ENCODE measurements at regions not wholly inside any gene's neighbourhood (a gene's known extent, or its start where the extent isn't known, plus 50 kb on each side); places are given as distances from the start of the nearest gene placed in this dataset.
"Not testable (repeated sequence)": the region's sequence is repeated elsewhere in the genome, so short reads cannot be mapped to it uniquely, and the experiment has no call there.

DNA sequence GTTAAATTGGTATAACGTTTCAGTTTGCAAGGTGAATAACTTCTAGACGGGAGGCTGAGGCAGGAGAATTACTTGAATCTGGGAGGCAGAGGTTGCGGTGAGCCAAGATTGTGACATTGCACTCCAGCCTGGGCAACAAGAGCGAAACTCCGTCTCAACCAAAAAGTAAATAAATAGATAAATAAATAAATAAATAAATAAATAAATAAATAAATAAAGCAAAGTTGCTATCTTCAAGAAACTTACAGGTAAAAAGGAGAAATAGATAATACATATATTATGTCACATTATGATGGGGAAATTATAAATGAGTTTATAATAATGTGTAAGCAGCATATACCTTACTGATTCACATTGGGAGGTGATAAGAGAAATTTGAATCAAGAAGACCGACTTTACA lies 1966.0 kb downstream of the PCDH7 start:
- DNase-seq (ENCODE audit: low read depth in 2 of 2): no peak

DNA sequence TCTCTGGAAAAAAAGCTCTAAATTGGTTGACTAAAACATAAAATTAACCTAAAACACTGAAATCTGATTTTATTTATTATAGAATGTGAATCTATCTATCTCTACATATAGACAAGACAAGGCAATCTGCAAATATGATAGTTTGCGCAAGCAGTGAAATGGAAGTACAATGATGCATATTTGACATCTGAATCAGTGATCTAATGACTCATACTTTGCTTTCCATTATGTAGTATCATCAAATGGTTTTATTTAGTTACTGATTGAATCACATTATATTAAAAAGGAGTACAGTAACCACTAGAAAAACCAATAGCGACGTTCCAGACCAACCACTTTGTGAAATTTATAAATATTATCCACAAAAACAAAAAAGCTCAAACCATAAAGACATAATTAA lies 1969.3 kb downstream of the PCDH7 start:
- no peak for DNase-seq (ENCODE audit: low read depth in 2 of 2)

- DNase-seq (ENCODE audit: low read depth in 2 of 2): no peak
These were observed 1977.2 kb downstream of the PCDH7 start for GRCh38 chr4:32697281-32697814.

DNA sequence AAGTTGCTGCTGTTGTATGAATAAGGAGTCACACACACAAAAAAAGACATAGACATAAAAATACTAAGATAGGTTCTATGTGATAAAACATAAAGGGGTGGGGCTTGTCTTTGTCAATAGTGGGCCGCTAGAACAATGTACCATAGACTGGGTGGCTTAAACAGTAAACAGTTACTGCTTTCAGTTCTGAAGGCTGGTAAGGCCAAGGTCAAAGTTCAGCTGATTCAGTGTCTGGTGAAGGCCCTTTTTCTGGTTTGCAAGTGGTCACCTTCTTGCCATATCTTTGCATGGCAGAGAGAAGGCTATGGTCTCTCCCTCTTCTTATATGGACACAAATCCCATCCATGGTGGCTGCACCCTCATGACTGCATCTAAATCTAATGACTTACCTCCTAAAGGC lies 1980.7 kb downstream of the PCDH7 start:
- no peak for DNase-seq (ENCODE audit: low read depth in 2 of 2)

DNA sequence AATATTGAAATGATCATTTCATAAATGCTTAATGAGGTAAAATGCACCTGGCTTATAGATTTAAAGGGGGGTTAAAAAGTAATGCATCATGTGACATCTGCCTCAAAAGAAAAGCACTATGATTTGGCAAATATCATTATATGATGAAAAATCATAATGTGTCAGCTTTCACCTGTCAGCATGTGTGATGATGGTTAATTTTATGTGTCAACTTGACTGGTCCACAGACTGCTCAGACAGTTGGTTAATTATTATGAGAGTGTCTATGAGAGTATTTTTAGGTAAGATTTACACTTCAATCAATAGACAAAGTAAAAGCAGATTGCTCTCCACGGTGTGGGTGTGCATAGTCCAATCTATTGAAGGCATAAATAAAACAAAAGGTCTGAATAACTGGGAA lies 1986.7 kb downstream of the PCDH7 start:
- no peak for DNase-seq (ENCODE audit: low read depth in 2 of 2)

GRCh38 chr4:32716090-32716620 lies 1996.0 kb downstream of the PCDH7 start:
- not testable (repeated sequence) for DNase-seq (ENCODE audit: low read depth in 2 of 2)

DNA sequence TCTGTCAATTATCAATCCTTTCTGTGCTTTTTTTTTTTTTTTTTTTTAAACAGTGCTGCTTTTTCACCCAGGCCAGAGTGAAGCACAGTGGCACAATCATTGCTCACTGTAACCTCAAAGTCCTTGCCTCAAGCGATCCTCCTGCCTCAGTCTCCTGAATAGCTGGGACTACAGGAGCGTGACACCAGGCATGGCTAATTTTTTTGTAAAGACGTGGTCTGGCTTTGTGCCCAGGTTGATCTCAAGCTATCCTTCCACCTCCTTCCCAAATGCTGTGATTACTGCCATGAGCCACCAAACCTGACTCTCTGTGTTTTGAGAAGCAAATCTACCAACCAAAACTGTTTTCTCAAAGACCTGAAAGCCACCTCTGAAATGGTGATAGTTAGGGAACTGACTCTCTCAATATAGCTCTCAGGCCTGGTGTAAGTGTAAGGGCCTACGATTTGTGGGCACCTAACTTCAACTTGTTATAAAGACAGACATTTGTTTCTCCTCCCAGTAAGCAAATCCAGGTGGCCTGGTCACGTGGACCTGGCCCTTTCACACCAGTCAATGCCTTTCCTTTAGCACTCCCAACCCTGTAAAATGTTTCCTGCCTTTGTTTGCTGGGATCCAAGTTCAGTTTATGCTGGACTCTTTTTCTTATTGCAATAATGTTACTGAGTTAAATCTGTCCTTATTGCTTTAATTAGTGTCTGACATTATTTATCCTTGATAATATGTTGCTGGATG lies 2015.9 kb downstream of the PCDH7 start:
- no peak for DNase-seq (ENCODE audit: low read depth in 2 of 2)

GRCh38 chr4:32744211-32744610 lies 2024.0 kb downstream of the PCDH7 start:
- DNase-seq (ENCODE audit: low read depth in 2 of 2): no peak

- no peak for DNase-seq (ENCODE audit: low read depth in 2 of 2)
These were observed 2025.2 kb downstream of the PCDH7 start for GRCh38 chr4:32745351-32745750.

DNA sequence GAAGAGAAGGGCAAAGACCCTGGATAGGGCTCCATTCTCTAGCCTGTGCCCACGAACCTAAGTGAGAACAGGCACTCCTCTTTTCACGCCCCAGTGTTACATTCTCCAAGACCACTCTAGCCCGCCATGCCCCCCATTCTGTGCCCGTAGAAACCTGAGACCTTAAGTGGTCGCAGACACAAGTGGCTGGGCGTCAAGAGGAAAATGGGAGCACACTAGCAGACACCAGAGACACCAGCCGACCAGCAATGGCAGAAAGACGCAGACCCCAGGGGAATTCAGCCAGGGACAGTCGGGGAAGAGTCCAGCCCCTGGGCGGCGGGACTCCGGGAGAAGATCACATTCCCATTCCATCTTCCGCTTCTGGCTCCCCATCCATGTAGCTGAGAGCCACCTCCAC lies 2027.9 kb downstream of the PCDH7 start:
- DNase-seq (ENCODE audit: low read depth in 2 of 2): no peak

- no peak for DNase-seq (ENCODE audit: low read depth in 2 of 2)
These were observed 2028.3 kb downstream of the PCDH7 start for GRCh38 chr4:32748498-32748897.

- no peak for DNase-seq (ENCODE audit: low read depth in 2 of 2)
These were observed 2032.8 kb downstream of the PCDH7 start for GRCh38 chr4:32752962-32753361.

DNA sequence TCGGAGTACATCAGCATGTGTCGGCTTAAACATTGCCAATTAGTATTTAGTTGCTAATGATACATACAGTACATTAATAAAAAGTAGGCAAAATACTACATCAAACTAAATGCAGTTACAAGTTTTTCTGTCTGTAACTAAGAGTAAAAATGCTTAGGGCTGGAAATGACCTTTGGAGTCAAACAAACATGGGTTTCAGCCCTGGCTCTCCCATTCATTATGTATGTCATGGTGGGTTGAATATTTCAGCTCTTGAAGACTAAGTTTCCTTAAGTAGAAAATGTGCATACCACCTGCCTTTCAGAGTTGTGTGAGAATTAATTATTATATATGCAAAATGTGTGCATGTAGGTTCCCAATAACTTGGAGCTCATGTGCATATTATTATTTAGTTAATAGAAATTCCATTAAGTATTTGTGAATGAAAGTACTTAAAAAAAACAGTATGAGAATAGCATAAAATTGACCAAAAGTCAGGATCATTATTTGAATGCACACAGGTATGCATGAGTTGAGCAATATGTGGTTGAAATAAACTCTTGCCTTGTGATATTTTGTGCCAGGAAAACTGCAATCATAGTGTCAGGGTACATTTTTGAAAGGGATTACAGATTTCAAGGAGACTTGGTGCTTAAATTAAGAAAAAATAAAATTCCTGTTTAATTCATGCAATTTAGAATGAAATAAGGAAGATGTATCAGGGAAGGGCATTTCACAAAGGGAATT lies 2048.7 kb downstream of the PCDH7 start:
- DNase-seq (ENCODE audit: low read depth in 2 of 2): no peak

DNA sequence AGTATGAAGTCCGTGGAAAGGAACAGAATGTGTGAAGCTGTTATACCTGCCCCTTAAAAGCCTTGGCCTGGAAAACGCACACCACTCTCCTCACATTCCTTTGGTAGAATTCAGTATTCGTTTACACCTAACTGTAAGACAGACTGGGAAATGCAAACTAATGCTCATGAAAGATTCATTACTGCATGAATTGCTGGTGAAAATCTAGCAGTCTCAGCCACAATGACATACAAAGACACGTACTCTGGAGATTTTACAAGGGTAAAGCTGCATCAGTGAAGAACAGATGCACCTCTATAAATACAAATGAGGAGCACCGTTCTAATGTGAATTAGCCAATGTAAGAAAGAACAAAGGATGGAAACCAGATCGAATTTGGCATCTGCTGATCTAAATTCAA lies 2051.3 kb downstream of the PCDH7 start:
- no peak for DNase-seq (ENCODE audit: low read depth in 2 of 2)

- DNase-seq (ENCODE audit: low read depth in 2 of 2): no peak
These were observed 2054.9 kb downstream of the PCDH7 start for GRCh38 chr4:32775049-32775448.

- no peak for DNase-seq (ENCODE audit: low read depth in 2 of 2)
These were observed 2056.4 kb downstream of the PCDH7 start for GRCh38 chr4:32776435-32777203.

GRCh38 chr4:32778025-32778424 lies 2057.9 kb downstream of the PCDH7 start:
- DNase-seq (ENCODE audit: low read depth in 2 of 2): no peak

- no peak for DNase-seq (ENCODE audit: low read depth in 2 of 2)
These were observed 2058.8 kb downstream of the PCDH7 start for GRCh38 chr4:32778938-32779337.

- DNase-seq (ENCODE audit: low read depth in 2 of 2): no peak
These were observed 2068.9 kb downstream of the PCDH7 start for GRCh38 chr4:32789026-32789608.

DNA sequence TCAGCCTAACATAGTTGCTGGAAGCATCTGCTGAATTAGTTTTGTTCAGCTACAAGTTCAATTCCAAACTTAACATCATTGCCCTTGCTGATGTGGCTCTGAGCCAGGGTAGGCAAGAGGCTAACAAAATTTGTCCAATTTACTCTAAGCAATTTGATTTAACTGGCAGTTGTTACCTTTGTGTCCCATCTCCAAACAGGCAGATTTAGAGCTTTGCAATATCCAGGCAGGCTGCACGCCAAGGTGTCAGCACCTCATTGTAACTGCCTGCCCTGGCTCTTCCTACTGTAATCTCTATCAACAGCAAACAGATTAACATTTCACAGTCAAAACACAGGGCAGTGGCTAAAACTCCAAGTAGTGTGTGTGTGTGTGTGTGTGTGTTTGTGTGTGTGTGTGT lies 2070.6 kb downstream of the PCDH7 start:
- no peak for DNase-seq (ENCODE audit: low read depth in 2 of 2)

DNA sequence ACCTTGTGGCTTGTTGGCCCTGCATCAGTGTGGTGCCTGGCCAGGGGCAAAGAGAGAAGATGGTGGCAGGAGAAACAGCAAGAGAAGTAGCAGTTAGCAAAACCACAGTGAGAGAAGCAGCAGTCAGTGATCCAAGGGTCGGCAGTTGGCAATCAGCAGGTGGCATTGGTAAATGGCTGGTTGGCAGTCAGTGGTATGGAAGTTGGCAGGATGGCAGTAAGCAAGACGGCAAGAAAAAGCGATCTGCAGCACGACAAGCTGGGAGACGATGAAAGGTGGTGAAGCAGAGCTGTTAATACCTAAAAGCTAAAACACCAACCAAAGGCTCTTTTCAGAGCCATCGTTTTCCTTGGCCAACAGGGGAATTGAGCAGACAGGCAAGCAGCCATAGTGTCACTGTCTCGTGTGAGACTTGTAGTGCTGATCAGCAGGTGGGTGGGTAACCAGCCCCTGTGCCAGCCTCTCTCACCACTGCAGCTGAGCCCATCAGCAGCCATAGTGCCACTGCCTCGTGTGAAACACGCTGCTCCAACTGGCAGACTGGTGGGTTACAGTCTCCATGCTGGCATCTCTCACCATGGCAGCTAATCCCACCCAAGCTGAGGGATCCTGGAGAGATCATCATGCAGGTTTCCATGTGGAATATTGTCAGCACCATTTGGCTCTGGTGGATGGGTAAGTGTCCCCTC lies 2078.4 kb downstream of the PCDH7 start:
- DNase-seq (ENCODE audit: low read depth in 2 of 2): no peak

Measured in stimulated activated CD4-positive, alpha-beta T cell treated with anti-CD3 and anti-CD28 coated beads, Interleukin-1b, Interleukin-23, amount 100 ng/mL, for 4 hours (primary cell).